MM.1S (cell line): ENCODE measurements at regions not wholly inside any gene's neighbourhood (a gene's known extent, or its start where the extent isn't known, plus 50 kb on each side); places are given as distances from the start of the nearest gene placed in this dataset.

Source experiments
- EZH2 ChIP-seq: fragments of 300-600 bp; sonication (generic); optimal IDR thresholded peaks from 2 replicates; pipeline ENCODE3; 2017; ENCODE audit warnings: low read depth, mild to moderate bottlenecking, antibody characterized with exemption, low read length, mixed read lengths
- TF ChIP-seq, protein P1 (sequence below): fragments of 300-600 bp; sonication (generic); IDR thresholded peaks from 2 replicates; pipeline ENCODE4 v1.5.1; 2016; ENCODE audit warnings: antibody characterized with exemption, low read length, mixed read lengths

DNA sequence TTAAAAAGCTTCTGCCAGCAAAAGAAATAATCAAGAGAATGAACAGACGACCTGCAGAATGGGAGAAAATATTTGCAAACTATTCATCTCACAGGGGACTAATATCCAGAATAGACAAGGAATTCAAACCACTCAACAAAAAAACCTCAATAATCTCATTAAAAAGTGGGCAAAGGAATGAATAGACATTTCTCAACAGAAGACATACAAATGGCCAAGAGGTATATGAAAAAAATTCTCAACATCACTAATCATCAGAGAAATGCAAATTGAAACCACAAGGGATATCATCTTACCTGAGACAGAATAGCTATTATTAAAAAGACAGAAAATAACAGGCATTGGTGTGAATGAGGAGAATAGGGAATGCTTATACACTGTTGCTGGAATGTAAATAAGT, 270.0 kb downstream of the DACT1 start:
- TF ChIP-seq, protein P1, sequence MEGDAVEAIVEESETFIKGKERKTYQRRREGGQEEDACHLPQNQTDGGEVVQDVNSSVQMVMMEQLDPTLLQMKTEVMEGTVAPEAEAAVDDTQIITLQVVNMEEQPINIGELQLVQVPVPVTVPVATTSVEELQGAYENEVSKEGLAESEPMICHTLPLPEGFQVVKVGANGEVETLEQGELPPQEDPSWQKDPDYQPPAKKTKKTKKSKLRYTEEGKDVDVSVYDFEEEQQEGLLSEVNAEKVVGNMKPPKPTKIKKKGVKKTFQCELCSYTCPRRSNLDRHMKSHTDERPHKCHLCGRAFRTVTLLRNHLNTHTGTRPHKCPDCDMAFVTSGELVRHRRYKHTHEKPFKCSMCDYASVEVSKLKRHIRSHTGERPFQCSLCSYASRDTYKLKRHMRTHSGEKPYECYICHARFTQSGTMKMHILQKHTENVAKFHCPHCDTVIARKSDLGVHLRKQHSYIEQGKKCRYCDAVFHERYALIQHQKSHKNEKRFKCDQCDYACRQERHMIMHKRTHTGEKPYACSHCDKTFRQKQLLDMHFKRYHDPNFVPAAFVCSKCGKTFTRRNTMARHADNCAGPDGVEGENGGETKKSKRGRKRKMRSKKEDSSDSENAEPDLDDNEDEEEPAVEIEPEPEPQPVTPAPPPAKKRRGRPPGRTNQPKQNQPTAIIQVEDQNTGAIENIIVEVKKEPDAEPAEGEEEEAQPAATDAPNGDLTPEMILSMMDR, result no peak
- TF ChIP-seq EZH2, result no peak
